ENCODE measurements at regions not wholly inside any gene's neighbourhood (a gene's known extent, or its start where the extent isn't known, plus 50 kb on each side); places are given as distances from the start of the nearest gene placed in this dataset.

GRCh38 chr2:223113161-223113560 is 61.2 kb downstream of the KCNE4 start:
- TF ChIP-seq CTCF (IDR thresholded peaks at IDR 0.05) (no peak), FOXS1 (CRISPR knock-in tag; IDR thresholded peaks at IDR 0.05) (no peak), ESRRA (IDR thresholded peaks at IDR 0.05; ENCODE audit: borderline replicate concordance, low read length) (no peak), NFE2L2 (conservative IDR thresholded peaks at IDR 0.05; ENCODE audit: low read length) (no peak), CEBPB (IDR thresholded peaks at IDR 0.05) (no peak), KDM1A (IDR thresholded peaks at IDR 0.05; ENCODE audit: low read depth) (no peak)

Measured in A549 (cell line).